SK-N-SH treated with all-trans-retinoic acid at 6 μM for 48 hours (cell line): ENCODE measurements at regions not wholly inside any gene's neighbourhood (a gene's known extent, or its start where the extent isn't known, plus 50 kb on each side); places are given as distances from the start of the nearest gene placed in this dataset.

Source experiments
- ATAC-seq: fragments of 200-7000 bp; cut with Tn5 transposase; 3 replicates; pipeline ENCODE4 v1.9.1; 2020; ENCODE audit warnings: mild to moderate bottlenecking, moderate library complexity
- ARNTL ChIP-seq: fragments of 450-650 bp; formaldehyde crosslinking; IDR thresholded peaks from 2 replicates; pipeline ENCODE4 v1.5.0; 2020; ENCODE audit warnings: low read depth, mild to moderate bottlenecking, moderate library complexity, borderline replicate concordance
- CSDC2 ChIP-seq: fragments of 250-450 bp; sonication (Bioruptor Pico); IDR thresholded peaks from 2 replicates; pipeline ENCODE4 v1.5.0; 2020; ENCODE audit warnings: mild to moderate bottlenecking, moderate library complexity
- CSRNP3 ChIP-seq: fragments of 250-450 bp; sonication (Bioruptor Pico); IDR thresholded peaks from 2 replicates; pipeline ENCODE4 v1.5.1; 2021; ENCODE audit warnings: mild to moderate bottlenecking, moderate library complexity
- GLIS3 ChIP-seq: fragments of 250-450 bp; sonication (Bioruptor Pico); IDR thresholded peaks from 2 replicates; pipeline ENCODE4 v1.5.0; 2020; ENCODE audit warnings: mild to moderate bottlenecking, moderate library complexity
- ISL1 ChIP-seq: fragments of 250-450 bp; sonication (Bioruptor Pico); IDR thresholded peaks from 2 replicates; pipeline ENCODE4 v2.1.2; 2022; ENCODE audit warnings: mild to moderate bottlenecking, moderate library complexity
- PATZ1 ChIP-seq: fragments of 250-450 bp; sonication (Bioruptor Pico); IDR thresholded peaks from 2 replicates; pipeline ENCODE4 v1.8.0; 2020; ENCODE audit warnings: mild to moderate bottlenecking, moderate library complexity, borderline replicate concordance
- POU6F1 ChIP-seq: fragments of 250-450 bp; sonication (Bioruptor Pico); IDR thresholded peaks from 2 replicates; pipeline ENCODE4 v1.8.0; 2021; ENCODE audit warnings: low read depth, mild to moderate bottlenecking, moderate library complexity, borderline replicate concordance
- PPARA ChIP-seq: fragments of 250-450 bp; sonication (Bioruptor Pico); IDR thresholded peaks from 2 replicates; pipeline ENCODE4 v1.5.0; 2020; ENCODE audit warnings: mild to moderate bottlenecking, borderline replicate concordance
- TCF4 ChIP-seq: fragments of 250-450 bp; sonication (Bioruptor Pico); IDR thresholded peaks from 2 replicates; pipeline ENCODE4 v1.8.0; 2021; ENCODE audit warnings: mild to moderate bottlenecking, moderate library complexity, borderline replicate concordance
- TOX ChIP-seq: fragments of 250-450 bp; sonication (Bioruptor Pico); IDR thresholded peaks from 2 replicates; pipeline ENCODE4 v1.8.0; 2021; ENCODE audit warnings: mild to moderate bottlenecking, moderate library complexity, borderline replicate concordance
- TSHZ2 ChIP-seq: fragments of 250-450 bp; sonication (Bioruptor Pico); IDR thresholded peaks from 2 replicates; pipeline ENCODE4 v1.5.0; 2020; ENCODE audit warnings: mild to moderate bottlenecking, moderate library complexity
- ZC3H10 ChIP-seq: fragments of 250-450 bp; sonication (Bioruptor Pico); IDR thresholded peaks from 2 replicates; pipeline ENCODE4 v1.5.1; 2021; ENCODE audit warnings: mild to moderate bottlenecking, moderate library complexity
- ZFP30 ChIP-seq: fragments of 450-650 bp; formaldehyde crosslinking; IDR thresholded peaks from 2 replicates; pipeline ENCODE4 v1.5.0; 2022; ENCODE audit warnings: mild to moderate bottlenecking, moderate library complexity
- ZNF70 ChIP-seq: fragments of 450-650 bp; formaldehyde crosslinking; IDR thresholded peaks from 2 replicates; pipeline ENCODE4 v1.5.0; 2020; ENCODE audit warnings: mild to moderate bottlenecking, moderate library complexity
- ZNF8 ChIP-seq: fragments of 450-650 bp; formaldehyde crosslinking; IDR thresholded peaks from 2 replicates; pipeline ENCODE4 v1.5.0; 2020; ENCODE audit warnings: mild to moderate bottlenecking, moderate library complexity

- TF ChIP-seq ISL1 (CRISPR knock-in tag), result no peak
- TF ChIP-seq TSHZ2 (CRISPR knock-in tag), result no peak
- no peak for TF ChIP-seq ARNTL (CRISPR knock-in tag)
- TF ChIP-seq CSRNP3, result no peak
- TF ChIP-seq POU6F1 (CRISPR knock-in tag), result no peak
- TF ChIP-seq ZNF8 (CRISPR knock-in tag), result no peak
- no peak for TF ChIP-seq PATZ1 (CRISPR knock-in tag)
- ATAC-seq, result no peak
Measured at GRCh38 chr10:36194276-36194675, 552.2 kb upstream of the FZD8 start.

- TF ChIP-seq ZC3H10 (CRISPR knock-in tag) (no peak), ZNF70 (CRISPR knock-in tag) (no peak), ZFP30 (CRISPR knock-in tag) (peak; percentile 92), TCF4 (CRISPR knock-in tag) (no peak), CSRNP3 (no peak)
- ATAC-seq, result no peak
Measured at GRCh38 chr10:36191009-36191408, 548.9 kb upstream of the FZD8 start.

- ATAC-seq, result no peak
- no peak for TF ChIP-seq PPARA (CRISPR knock-in tag)
- TF ChIP-seq CSDC2 (CRISPR knock-in tag), result no peak
- TF ChIP-seq ZNF8 (CRISPR knock-in tag), result no peak
- TF ChIP-seq ARNTL (CRISPR knock-in tag), result no peak
- TF ChIP-seq ZC3H10 (CRISPR knock-in tag), result no peak
- TF ChIP-seq TCF4 (CRISPR knock-in tag), result no peak
- no peak for TF ChIP-seq GLIS3 (CRISPR knock-in tag)
- no peak for TF ChIP-seq CSRNP3
- no peak for TF ChIP-seq ISL1 (CRISPR knock-in tag)
- TF ChIP-seq ZFP30 (CRISPR knock-in tag), result no peak
- TF ChIP-seq PATZ1 (CRISPR knock-in tag), result no peak
- no peak for TF ChIP-seq TOX (CRISPR knock-in tag)
Measured at GRCh38 chr10:36188461-36188860, 546.4 kb upstream of the FZD8 start.
